ENCODE measurements at regions not wholly inside any gene's neighbourhood (a gene's known extent, or its start where the extent isn't known, plus 50 kb on each side); places are given as distances from the start of the nearest gene placed in this dataset.

DNA sequence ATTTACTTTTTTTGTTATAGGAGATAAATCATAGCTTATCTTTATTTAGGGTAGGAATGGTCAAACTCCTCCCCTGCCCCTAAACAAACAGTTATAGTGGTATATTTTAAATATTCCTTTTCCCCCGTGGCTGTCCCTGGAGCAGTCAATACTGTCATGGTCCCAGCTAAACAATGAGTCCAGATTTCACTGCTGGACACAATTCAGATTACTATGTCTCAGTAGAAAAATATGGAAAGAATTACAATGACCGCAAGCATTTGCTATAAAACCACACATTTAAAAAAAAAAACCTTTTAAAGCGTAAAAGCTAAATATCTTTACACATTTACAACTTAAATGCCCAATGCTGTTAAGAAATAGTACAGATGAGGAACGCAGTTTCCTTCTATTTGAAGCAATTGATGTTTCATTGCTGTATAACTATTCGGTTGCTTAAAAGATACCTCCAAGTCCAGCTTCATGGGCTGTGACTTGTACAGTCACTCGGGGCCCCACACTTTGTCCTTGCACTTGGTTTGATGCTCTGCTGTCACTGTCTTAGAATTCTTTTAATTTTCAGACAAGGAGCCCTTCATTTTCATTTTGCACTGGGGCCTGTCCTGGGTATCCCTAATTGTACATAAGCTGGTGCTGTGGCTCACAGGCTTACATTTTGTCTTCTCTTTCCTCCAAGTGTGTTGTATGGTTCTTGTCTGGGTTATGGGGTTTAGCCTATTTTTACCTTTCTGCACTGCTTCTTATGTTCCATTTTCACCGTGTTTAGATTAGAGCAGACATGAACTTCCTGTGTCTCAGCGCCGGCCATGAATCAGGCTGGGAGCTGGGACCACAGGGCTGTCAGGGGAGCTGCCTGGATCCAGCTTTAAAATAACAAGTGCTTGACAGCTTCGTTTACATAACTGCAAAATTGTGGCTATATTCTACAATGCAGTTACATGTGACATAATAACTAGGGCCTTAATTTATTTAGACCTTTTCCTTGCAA lies 530.2 kb upstream of the FZD8 start:
- TF ChIP-seq POLR2A (IDR thresholded peaks at IDR 0.05; ENCODE audit: low read depth, low read length), result no peak
- TF ChIP-seq TAF1 (IDR thresholded peaks at IDR 0.05; ENCODE audit: low read depth, low read length), result no peak

All from GM12891 (cell line).